Upper lobe of left lung (tissue), 6 donors: ENCODE measurements at regions not wholly inside any gene's neighbourhood (a gene's known extent, or its start where the extent isn't known, plus 50 kb on each side); places are given as distances from the start of the nearest gene placed in this dataset.
A peak's percentile ranks its signal among the peaks of the same experiment; 100 is the strongest.

ENCODE experiments used
- ATAC-seq, 2 donors: fragments of 200-7000 bp; cut with Tn5 transposase; one replicate each; pipeline ENCODE4 v1.9.1; 2022; ENCODE audit warnings: mild to moderate bottlenecking in 2 of 2, moderate library complexity in 2 of 2; ENCODE audit not compliant: low FRiP score in 2 of 2
- DNase-seq, 2 donors: peaks; one replicate each; pipeline ENCODE4 v3.0.0-alpha.2; 2019 to 2020
- H3K27ac ChIP-seq, 4 donors: fragments of 200-600 bp; sonication (generic); one replicate each; pipeline ENCODE4 v1.5.1; 2016 to 2019
- H3K27me3 ChIP-seq, 4 donors: fragments of 200-600 bp; sonication (generic); one replicate each; pipeline ENCODE4 v1.5.1; 2017 to 2019
- H3K36me3 ChIP-seq, 4 donors: fragments of 200-600 bp; sonication (generic); one replicate each; pipeline ENCODE4 v1.5.1; 2016 to 2019
- H3K4me1 ChIP-seq, 4 donors: fragments of 200-600 bp; sonication (generic); one replicate each; pipeline ENCODE4 v1.5.1; 2018 to 2019
- H3K4me3 ChIP-seq, 4 donors: fragments of 200-600 bp; sonication (generic); one replicate each; pipeline ENCODE4 v1.5.1; 2017 to 2019; ENCODE audit warnings: mild to moderate bottlenecking in 2 of 4, moderate library complexity in 1 of 4
- H3K9me3 ChIP-seq, 4 donors: fragments of 200-600 bp; sonication (generic); one replicate each; pipeline ENCODE4 v1.5.1; 2018 to 2019
- EP300 ChIP-seq, 4 donors: sonication (generic); formaldehyde crosslinking; IDR thresholded peaks; one replicate each; pipeline ENCODE4 v1.5.1; 2017; ENCODE audit warnings: antibody characterized with exemption in 4 of 4, control low read depth in 2 of 4
- POLR2A ChIP-seq, 4 donors: fragments of 450-650 bp; IDR thresholded peaks; one replicate each; pipeline ENCODE4 v1.5.1; 2016 to 2017; ENCODE audit warnings: antibody characterized with exemption in 4 of 4, mild to moderate bottlenecking in 2 of 4
- POLR2AphosphoS5 ChIP-seq, 2 donors: sonication (generic); formaldehyde crosslinking; IDR thresholded peaks; one replicate each; pipeline ENCODE4 v1.5.1; 2017; ENCODE audit warnings: antibody characterized with exemption in 2 of 2
- WGBS, 2 donors: methylation state at CpG; one replicate each; pipeline ENCODE4 v1.1.5; 2017 to 2018; 5-methylcytosine and 5-hydroxymethylcytosine counted together
- TF ChIP-seq, protein P1 (sequence below), 6 experiments: fragments of 450-650 bp in 4 of 6; fragments of 200-600 bp in 2 of 6; sonication (generic) in 2 of 6; IDR thresholded peaks; one replicate each; pipeline ENCODE4 v1.5.1; 2016 to 2019; ENCODE audit warnings: antibody characterized with exemption in 6 of 6
- donor health status: DM: no; HTN: no; CAD: no; lungs with moderate emphysema.
- donor health status: DM: no; HTN: yes; CAD: no; lungs with severe emphysema.

GRCh38 chr16:48918520-48919258, 308.7 kb upstream of the N4BP1 start:
- Histone ChIP-seq H3K36me3 (no peaks in the 10 kb centered on the region), H3K27me3 (no peaks in the 10 kb centered on the region), H3K4me1 (no peaks in the 10 kb centered on the region), H3K9me3 (no peaks in the 10 kb centered on the region), H3K4me3 (no peak overlapping the region), H3K27ac (no peak overlapping the region)
- ATAC-seq (peak in 1 of 2 donors; percentile 16), DNase-seq (no peak)
- TF ChIP-seq EP300 (IDR thresholded peaks at IDR 0.05) (no peak), POLR2A (IDR thresholded peaks at IDR 0.05) (no peak), POLR2AphosphoS5 (IDR thresholded peaks at IDR 0.05) (no peak)
- TF ChIP-seq, protein P1, sequence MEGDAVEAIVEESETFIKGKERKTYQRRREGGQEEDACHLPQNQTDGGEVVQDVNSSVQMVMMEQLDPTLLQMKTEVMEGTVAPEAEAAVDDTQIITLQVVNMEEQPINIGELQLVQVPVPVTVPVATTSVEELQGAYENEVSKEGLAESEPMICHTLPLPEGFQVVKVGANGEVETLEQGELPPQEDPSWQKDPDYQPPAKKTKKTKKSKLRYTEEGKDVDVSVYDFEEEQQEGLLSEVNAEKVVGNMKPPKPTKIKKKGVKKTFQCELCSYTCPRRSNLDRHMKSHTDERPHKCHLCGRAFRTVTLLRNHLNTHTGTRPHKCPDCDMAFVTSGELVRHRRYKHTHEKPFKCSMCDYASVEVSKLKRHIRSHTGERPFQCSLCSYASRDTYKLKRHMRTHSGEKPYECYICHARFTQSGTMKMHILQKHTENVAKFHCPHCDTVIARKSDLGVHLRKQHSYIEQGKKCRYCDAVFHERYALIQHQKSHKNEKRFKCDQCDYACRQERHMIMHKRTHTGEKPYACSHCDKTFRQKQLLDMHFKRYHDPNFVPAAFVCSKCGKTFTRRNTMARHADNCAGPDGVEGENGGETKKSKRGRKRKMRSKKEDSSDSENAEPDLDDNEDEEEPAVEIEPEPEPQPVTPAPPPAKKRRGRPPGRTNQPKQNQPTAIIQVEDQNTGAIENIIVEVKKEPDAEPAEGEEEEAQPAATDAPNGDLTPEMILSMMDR (IDR thresholded peaks at IDR 0.05): no peak
- WGBS, 2 donors: 30 to 64% methylated on average over 3 to 4 of the region's 4 CpGs

GRCh38 chr16:48916566-48916965, 306.6 kb upstream of the N4BP1 start:
- H3K4me3 ChIP-seq: no peak overlapping the region
- H3K9me3 ChIP-seq: no peaks in the 10 kb centered on the region
- H3K27ac ChIP-seq: no peak overlapping the region
- H3K4me1 ChIP-seq: no peaks in the 10 kb centered on the region
- ATAC-seq (no peak), DNase-seq (no peak)
- TF ChIP-seq POLR2AphosphoS5 (IDR thresholded peaks at IDR 0.05) (no peak), POLR2A (IDR thresholded peaks at IDR 0.05) (no peak), EP300 (IDR thresholded peaks at IDR 0.05) (no peak)
- TF ChIP-seq, protein P1 (IDR thresholded peaks at IDR 0.05): no peak
- 35 to 39% methylated on average over 1 of the region's 1 CpG for WGBS, 2 donors
- H3K27me3 ChIP-seq: no peaks in the 10 kb centered on the region
- no peaks in the 10 kb centered on the region for H3K36me3 ChIP-seq

DNA sequence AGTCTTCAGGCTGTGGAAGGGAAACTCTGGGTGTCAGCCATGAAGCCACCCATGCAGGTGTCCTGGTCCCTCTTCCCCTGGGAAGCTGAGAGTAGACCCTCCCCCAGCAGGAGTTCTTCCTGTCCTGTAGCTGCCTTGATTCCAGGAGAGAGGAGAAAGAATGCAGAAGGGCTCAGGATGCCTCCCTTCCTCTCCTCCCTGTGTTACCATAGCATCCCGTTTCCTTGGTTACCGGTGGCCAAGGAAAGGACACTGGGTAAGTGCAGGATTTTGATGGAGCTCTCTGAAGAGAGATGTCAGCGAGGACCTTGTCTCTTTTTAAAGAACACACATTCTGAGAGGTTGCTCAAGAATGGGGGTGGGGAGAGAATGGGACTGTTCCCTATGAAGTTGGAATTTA, 304.1 kb upstream of the N4BP1 start:
- no peak for ATAC-seq
- H3K4me3 ChIP-seq: no peak overlapping the region
- no peaks in the 10 kb centered on the region for H3K36me3 ChIP-seq
- DNase-seq: no peak
- no peaks in the 10 kb centered on the region for H3K9me3 ChIP-seq
- TF ChIP-seq EP300 (IDR thresholded peaks at IDR 0.05): no peak
- no peak for TF ChIP-seq POLR2A (IDR thresholded peaks at IDR 0.05)
- TF ChIP-seq, protein P1 (IDR thresholded peaks at IDR 0.05): no peak
- TF ChIP-seq POLR2AphosphoS5 (IDR thresholded peaks at IDR 0.05): no peak
- no peak overlapping the region for H3K27ac ChIP-seq
- no peaks in the 10 kb centered on the region for H3K4me1 ChIP-seq
- H3K27me3 ChIP-seq: no peaks in the 10 kb centered on the region
- 52 to 83% methylated on average over 3 of the region's 3 CpGs for WGBS, 2 donors

DNA sequence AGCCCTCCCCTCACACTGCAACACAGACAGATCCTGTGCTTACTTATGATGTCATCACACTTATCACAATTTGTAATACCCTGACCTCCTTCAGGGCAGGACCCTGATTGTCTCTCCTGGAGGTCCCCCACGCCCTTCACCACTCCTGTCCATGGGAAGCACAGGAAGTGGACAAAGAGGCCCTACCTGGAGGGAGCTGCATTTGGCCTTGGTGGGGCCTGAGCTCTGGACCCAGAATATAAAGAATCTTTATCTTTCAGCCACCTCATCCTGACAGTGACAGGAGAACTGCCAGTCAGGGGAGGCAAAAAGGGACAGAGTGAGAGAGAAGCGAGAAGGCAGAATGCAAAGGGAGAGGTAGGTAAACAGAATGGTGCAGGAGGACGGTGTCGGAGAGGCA, 303.4 kb upstream of the N4BP1 start:
- DNase-seq (no peak), ATAC-seq (no peak)
- Histone ChIP-seq H3K4me3 (no peak overlapping the region), H3K36me3 (no peaks in the 10 kb centered on the region), H3K27me3 (no peaks in the 10 kb centered on the region), H3K9me3 (no peaks in the 10 kb centered on the region), H3K27ac (no peak overlapping the region), H3K4me1 (no peaks in the 10 kb centered on the region)
- WGBS, 2 donors: 63 to 74% methylated on average over 4 of the region's 4 CpGs
- TF ChIP-seq POLR2A (IDR thresholded peaks at IDR 0.05) (no peak), POLR2AphosphoS5 (IDR thresholded peaks at IDR 0.05) (no peak), EP300 (IDR thresholded peaks at IDR 0.05) (no peak)
- TF ChIP-seq, protein P1 (IDR thresholded peaks at IDR 0.05): no peak

DNA sequence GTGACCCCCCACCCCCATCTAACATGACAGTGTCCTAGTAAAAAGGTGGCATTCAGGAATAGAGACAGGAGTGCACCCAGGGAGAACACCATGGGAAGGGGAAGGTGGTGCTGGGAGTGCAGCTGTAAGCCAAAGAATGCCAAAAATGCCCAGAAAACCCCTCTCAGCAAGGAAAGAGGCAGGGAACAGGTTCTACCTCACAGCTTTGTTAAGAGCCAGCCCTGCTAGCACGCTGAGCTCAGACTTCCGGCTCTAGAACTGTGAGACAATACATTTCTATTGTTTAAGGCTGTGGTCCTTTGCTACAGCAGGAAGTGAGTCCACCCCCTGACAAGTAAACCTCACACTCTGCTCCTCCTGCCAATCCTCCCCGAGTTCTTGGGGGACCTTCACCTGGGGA, 302.4 kb upstream of the N4BP1 start:
- Histone ChIP-seq H3K27me3 (no peaks in the 10 kb centered on the region), H3K36me3 (no peaks in the 10 kb centered on the region), H3K27ac (no peak overlapping the region), H3K4me3 (no peak overlapping the region), H3K9me3 (no peaks in the 10 kb centered on the region), H3K4me1 (no peaks in the 10 kb centered on the region)
- no peak for ATAC-seq
- TF ChIP-seq POLR2AphosphoS5 (IDR thresholded peaks at IDR 0.05): no peak
- TF ChIP-seq POLR2A (IDR thresholded peaks at IDR 0.05): no peak
- TF ChIP-seq EP300 (IDR thresholded peaks at IDR 0.05): no peak
- TF ChIP-seq, protein P1 (IDR thresholded peaks at IDR 0.05): no peak
- no peak for DNase-seq
- 15 to 27% methylated on average over 3 of the region's 3 CpGs for WGBS, 2 donors
